ENCODE measurements at regions not wholly inside any gene's neighbourhood (a gene's known extent, or its start where the extent isn't known, plus 50 kb on each side); places are given as distances from the start of the nearest gene placed in this dataset.
"Not testable (repeated sequence)": the region's sequence is repeated elsewhere in the genome, so short reads cannot be mapped to it uniquely, and the experiment has no call there.

DNA sequence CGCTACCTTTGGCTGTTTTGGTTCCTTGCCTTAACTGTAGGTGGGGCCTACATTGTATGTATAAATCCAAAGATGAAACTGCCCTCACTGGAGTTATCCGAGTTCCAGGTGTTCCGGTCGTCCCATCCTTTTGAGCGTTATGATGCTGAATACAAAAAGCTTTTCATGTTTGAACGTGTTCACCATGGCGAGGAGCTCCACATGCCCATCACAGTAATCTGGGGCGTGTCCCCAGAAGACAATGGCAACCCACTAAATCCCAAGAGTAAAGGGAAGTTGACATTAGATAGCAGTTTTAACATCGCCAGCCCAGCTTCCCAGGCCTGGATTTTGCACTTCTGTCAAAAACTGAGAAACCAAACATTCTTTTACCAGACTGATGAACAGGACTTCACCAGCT is 139.5 kb downstream of the TLR5 start:
- no peak for DNase-seq

DNA sequence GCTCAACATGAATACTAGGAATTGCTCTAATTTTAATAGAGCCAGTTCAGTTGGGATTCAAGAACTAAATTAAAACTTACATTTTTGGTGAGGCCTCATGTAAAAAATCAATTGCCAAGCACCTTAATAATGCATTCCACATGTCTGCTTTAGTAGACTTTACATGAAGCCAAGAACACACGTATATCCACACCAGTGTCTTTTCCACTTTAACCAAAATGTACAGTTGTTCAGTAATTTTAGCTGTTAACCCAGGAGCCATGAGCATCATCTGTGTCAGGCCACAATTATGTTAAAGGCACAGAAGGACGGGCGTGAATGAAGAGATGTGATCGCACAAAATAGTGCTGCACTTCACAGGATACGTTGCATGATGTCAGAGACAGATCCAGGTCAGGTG is 136.7 kb downstream of the TLR5 start:
- DNase-seq, result no peak

DNA sequence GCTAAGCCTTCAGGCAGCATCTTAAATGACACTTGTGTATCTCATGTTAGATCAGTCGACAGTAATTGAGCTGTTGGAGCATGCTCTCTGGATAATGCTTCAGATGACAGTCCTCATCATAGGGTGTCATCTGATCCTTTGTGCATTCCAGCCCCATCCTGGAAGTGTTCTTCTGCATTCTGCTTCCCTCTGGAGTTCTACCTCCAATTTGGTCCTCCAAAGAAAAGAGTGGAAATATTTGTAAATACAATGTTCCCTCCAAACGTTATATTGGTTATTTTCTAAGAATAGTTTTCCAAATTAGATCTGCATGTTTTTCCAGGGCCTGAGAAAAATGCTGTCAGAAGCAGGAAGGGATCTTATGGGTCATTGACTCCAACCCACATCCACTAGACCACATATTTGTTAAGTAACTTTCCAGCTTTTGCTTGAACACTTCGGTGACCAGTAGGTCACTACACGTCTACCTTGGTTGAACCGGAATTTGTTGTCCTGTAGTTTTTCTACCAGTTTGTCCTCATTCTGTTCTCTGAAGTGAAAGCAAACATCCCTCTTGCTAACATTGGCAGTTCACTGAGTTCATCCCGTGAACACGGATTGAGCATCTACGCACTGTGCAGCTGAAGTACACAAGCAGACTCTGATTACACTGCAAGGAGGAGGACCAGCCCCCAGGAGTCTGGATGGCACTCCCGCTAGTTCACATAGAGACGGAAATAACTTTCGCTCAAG is 136.0 kb downstream of the TLR5 start:
- no peak for DNase-seq

DNA sequence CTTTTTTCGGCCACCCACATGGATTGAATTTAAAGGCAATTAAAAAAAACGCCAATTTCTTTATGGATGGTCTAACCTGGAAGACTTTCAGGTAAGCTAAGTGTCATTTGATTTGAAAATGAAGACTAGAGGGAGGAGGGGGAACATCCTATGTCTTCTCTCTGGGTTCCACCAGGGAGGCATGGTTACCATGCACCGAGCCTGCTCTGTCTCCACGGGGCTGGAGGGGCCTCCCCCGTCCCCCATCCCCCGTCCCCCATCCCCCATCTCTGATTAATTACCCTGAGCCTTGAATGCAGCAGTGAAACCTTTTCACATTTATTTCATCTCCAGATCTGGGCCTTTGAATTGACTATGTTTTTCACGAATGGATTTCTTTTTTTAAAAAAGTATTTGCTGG is 135.1 kb downstream of the TLR5 start:
- DNase-seq, result no peak

DNA sequence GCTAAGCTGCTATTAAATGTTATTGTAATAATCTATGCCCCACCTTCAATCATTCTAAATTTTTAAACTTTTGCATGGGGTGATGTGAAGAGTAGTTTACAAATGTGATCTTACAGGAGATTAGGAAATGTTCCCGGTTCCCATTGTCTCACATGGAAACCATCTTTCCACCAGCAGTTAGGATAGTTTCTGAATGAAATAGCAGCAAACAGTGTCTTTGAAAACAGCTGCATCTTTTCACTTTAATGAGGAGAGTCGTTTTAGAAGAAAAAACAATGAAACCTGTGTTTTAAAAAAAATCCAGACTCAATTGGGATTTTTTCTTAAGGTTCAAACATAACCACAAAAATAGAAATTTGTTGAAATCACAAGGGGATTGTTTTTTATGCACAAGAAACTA is 134.2 kb downstream of the TLR5 start:
- no peak for DNase-seq

DNA sequence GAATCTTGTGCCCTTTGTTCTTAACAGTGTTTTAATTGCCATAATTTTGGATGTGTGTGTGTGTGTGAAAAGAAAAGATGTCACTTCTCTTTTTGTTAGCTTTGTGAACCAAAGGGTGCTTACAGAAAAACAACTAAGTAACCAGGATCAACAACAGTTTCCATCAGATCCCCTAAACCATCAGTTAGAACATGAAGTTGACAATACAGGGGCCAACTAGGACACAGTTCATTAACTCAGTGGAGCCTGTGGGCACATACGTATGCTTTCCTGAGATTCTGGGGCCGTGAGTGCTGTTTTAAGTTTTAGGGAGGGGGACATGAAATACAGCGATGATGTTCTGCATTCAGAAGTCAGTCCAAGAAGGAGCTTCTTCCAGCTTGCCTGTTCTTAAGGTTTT is 133.6 kb downstream of the TLR5 start:
- DNase-seq, result no peak

DNA sequence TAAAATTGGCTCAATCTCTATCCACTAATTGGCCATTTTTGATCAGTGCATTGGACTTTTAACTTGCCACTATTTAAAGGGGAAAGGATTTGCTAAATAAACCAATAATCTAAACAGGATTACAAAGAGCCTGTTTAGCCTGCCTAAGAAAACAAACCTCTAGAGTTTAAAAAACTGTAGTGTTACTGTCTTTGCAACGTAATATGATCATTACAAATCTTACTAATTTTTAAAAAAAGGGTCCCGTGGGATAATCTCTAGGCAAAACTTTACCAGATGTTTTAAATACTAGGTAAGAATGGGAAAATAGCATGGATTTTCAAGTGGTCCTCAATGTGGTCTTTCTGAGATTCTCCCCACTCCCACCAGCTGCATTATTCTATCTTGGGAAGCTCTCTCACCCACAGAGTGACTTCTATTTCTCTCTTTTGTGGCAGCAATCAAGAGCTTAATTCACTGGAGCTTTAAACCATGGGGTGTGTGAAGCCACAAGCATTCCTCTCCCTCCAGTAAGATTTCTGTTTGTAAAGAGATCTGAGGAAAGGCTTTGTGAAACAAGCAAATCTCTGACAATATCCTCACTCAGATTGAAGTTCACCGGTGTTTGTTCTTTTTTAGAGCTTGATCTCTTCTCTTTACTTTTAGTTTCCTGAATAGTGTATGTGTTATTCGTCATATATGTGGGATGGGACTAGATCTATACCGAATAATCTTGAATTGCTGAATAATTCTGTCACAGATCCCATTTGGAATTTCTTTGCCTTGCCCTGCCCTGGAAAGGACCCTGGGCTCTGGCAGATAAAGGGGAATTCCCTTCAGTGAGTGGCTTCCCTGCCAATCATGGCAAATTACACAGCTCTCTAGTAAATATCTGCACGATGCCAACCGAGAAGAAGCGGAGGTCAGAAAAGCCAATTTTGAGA is 132.2 kb downstream of the TLR5 start:
- no peak for DNase-seq

DNA sequence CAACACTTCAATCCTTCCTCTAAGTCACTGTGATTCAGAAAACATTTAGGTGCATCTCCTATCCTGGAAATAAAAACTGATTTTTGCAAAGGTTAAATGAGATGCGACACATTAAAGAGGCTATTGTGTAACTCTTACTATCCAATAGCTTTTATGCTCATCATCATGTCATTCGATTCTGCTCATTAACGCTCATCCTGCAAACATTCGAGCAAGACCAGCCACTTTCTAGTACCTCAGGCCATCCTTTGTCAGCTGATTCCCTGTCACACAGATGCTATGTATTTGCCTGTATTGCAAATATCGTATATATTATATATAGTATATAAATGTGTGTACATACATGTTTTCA is 131.6 kb downstream of the TLR5 start:
- DNase-seq, result no peak

DNA sequence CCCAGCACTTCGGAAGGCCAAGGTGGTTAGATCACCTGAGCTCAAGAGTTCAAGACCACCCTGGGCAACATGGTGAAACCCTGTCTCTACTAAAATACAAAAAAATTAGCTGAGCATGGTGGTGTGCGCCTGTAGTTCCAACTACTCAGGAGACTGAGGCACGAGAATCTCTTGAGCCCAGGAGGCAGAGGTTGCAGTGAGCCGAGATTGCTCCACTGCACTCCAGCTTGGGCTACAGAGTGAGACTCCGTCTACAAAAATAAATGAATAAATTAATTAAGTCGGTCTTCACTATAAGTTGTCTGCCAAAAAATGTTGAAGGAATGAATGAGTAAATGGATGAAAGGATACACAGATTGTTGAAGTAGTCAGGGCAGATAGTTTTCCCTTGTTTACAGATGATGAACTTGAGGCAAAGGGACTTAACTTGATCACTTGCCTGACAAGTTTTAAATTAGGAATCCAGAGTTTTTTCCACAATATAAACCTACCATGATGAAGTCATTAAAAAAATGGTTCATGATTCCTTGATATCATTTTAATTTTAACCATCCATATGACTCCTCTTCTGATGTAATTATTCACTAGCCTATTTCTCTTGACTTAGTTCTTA is 130.8 kb downstream of the TLR5 start:
- DNase-seq, result no peak

DNA sequence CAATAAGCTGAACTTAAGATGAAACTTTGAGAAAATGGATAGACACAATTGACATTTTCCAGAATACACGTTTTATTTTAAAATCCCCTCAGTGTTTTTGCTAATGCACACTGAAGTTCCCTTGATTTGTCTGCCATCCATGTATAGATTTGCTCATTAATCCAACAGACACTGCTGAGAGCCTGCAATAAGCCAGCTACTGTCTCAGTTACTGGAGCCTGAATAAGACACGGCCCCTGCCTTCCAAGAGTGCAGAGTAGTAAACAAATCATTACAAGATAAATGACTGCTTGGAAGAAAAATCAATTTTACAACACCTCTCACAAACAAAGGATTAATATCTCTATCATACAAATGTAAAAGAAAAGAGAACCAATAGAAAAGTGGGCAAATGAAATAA is 130.1 kb downstream of the TLR5 start:
- no peak for DNase-seq

DNA sequence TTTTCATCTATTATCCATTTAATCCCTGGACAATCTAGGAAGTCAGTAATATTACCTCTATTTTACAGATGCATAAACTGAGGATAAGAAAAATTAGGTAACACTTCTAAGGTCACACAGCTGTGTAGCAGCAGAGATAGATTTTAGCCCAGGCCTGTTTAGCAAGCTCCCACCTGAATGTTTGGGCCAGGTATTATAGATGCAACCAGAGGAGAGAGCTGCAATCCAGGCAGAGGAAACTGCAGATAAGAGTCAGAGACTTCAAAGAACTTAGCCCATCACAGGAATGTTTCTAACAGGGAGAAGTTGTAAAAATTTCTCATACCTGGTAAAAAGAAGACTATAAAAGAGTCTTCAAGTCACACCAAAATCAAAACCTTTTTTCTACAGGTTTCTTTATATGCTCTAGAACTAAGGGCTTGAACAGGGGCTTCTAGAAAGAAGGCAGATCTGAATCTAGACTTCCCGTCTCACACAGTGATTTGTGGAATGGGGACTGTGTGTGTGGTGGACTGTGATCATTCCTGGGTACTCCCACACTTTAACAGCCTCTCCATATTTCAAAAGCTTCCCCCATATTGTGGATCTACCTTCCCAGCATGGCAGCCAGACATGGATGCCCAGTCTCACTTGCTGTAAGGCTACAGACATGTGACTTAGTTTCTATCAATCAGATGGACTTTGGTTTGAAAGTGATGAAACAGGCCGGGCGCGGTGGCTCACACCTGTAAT is 128.7 kb downstream of the TLR5 start:
- DNase-seq, result no peak

DNA sequence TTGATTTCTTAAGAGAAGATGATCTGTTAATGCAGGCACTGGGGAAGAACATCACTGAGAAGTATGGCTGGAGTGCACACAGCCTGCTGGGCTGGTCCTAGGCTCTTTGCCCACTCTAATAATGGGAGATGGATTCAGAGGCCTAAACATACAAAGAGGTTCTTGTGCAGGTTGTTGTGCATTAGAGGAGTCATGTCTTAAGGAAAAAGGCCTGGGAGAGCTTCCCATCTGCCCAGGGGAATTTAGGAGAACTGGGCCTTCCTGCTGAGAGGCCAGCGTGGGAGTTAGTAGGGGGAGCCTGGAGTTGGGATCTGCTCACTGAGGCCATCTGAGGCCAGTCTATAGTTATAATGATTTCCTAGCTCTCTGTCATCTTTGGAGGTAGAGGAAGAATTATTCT is 126.7 kb downstream of the TLR5 start:
- no peak for DNase-seq

DNA sequence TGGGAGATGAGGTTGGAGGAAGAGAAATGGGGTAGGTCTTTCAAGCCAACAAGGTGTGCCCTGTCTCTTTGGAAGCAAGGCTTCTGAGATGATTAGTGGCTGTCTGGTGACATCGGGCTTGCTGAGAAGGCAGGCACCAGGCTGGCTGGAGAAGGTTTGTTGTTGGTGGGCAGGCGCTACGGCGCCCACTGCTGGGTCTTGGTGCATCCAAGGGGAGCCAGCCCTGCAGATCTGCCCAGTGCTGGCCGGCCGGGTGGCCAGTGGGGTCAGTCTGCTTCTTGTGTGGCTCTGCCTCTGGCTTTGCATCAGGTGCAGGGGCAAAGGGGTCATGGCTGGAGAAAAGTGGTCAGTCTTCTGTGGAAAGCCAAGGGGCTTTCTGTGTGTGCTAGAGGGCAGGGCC is 126.2 kb downstream of the TLR5 start:
- no peak for DNase-seq

DNA sequence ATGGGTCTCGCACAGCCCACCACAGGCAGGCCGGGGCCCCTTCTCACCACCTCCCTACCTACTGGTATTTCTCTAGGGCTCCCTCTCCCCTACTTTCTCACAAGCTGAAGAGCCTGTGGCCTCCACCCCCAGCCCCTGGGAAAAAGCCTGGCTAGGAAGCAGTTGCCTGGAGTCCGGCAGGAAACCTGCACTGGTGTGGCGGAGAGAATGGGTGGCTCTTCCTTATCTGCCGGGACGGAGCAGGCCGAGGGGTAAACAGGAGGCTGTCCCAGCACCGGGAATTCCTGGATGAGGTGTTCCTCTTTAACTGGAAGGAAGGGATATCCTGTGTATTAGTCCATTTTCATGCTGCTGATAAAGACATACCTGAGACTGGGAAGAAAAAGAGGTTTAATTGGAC is 125.8 kb downstream of the TLR5 start:
- no peak for DNase-seq

DNA sequence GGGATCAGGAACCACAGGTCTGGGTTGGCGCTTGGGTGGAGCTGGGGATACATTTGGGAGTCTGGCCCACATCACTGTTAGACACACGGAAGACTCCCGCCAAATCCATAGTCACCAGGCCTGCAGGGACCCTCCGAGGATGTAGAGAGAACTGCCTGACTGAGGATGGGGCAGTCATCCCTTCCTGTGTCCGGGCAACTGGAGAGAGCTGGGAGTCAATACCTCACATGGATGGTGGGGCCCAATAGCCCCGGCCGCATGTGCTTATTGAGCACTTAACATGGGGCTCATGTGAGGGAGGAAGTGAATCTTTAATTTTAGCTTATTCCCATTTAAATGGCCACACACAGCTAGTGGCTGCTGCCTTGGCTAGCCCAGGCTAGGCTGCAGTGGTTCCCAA is 124.5 kb downstream of the TLR5 start:
- DNase-seq, result no peak

DNA sequence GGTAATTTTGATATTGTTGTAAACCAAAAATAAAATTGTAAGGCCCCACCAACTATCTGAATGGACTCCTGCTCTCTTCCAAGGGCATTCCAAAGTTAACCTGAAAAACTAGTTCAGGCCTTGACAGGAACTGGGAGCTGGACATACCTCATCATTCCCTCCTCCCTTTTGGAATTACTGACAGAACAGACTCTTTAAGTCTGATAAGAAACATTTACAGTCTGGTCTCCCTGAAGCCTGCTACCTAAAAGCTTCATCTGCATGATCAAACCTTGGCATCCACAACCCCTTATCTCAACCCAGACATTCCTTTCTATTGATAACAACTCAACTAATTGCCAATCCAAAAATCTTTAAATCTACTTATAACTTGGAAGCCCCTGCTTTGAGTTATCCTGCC is 123.8 kb downstream of the TLR5 start:
- no peak for DNase-seq

DNA sequence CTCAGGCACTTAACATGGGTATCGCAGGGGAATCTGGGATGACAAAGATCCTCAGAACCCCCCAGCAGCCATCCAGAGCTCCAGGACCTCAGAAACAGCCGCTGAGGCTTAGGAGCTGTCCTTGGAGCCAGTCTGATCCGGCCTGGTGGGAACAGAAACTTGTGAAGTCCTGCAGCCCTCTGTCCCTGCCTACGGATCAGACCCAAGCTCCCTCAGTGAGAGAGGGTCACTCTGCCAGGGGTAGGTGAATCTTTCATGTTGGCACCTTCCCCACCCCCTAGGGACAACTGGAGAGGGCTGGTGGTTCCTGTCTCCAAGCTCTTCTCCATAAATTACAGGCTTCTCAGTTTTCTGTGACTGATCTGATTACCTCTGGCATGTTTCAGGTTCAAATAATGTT is 122.3 kb downstream of the TLR5 start:
- DNase-seq, result no peak

DNA sequence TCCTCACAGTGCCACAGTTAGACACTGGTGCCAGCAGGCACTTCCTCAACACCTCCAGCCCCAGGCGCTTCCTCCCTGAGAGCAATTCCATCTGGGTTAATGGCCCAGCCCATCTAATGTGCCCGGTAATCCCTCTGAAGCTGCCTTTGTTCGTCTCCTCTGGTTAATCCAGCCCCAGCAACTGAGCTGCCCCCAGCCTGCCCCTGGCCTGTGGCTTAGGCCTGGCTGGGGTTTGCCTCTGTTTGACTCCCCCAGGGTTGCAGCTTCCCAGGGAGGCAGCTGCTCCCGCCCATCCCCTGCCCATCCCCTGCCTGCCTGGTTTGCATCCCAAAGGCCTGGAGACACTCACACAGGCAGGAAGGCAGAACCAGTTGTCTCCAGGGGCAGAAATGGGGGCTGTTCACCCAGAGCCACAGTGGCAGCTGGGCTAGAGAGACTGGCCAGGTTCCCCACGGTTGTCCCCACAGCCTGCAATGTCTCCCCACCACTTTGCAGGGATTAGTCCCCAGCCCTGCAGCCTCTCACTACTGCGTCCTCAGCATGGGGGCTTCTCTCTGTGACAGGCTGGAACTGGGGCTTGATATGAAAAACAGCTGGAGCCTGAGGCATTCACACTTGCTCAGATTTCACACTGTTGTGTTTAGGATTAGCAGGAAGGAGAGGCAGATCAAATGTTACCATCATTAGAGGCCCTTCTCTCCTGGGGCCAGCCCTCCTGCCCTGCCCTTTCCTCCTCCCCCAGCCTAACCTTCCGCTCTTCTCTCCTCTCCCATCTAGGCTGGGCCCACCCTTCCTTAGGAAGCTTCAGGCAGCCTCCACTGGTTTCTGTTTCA is 120.2 kb downstream of the TLR5 start:
- no peak for DNase-seq

DNA sequence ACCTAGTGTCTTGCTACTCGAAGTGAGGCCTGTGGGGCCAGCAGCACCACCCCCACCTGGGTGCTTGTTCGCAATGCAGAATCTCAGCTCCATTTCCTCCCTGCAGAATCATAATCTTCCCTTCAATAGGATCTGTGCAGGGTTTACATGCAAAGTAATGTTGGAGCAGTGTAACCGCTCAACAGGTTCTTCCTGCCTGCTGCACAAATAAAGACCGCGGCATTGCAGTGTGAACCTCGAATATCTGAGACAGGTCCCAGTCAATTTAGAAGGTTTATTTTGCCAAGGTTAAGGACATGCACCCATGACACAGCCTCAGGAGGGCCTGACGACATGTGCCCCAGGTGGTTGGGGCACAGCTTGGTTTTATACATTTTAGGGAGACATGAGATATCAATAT is 119.2 kb downstream of the TLR5 start:
- no peak for DNase-seq

DNA sequence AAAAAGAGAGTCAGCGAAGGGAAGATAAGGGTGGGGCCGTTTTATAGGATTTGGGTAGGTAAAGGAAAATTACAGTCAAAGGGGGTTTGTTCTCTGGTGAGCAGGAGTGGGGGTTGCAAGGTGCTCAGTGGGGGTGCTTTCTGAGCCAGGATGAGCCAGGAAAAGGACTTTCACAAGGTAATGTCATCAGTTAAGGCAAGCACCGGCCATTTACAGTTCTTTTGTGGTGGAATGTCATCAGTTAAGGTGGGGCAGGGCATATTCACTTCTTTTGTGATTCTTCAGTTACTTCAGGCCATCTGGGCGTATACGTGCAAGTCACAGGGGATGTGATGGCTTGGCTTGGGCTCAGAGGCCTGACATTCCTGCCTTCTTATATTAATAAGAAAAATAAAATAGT is 118.6 kb downstream of the TLR5 start:
- not testable (repeated sequence) for DNase-seq

DNA sequence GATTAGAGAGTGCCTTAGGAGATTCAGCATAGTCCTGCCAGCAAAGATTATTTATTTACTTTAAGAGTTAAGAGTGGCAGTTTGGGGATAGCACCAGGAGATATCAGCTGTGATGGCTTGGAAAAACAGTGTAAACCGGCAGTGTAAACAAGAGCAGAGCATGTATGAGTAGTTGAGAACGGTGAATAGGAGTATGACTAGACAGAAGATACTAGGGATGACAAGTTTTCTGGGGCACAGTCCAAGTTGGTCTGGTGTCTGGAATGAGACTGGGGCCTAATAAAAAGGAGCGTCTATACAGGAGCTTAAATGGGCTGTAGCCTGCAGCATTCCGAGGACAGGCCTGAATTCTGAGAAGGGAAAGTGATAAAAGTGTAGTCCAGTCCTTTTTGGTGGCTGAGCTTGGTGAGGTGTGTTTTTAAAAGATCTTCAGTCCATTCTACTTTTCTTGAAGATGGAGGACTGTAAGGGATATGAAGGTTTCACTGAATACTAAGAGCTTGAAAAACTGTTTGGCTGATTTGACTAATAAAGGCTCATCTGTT is 117.8 kb downstream of the TLR5 start:
- not testable (repeated sequence) for DNase-seq

DNA sequence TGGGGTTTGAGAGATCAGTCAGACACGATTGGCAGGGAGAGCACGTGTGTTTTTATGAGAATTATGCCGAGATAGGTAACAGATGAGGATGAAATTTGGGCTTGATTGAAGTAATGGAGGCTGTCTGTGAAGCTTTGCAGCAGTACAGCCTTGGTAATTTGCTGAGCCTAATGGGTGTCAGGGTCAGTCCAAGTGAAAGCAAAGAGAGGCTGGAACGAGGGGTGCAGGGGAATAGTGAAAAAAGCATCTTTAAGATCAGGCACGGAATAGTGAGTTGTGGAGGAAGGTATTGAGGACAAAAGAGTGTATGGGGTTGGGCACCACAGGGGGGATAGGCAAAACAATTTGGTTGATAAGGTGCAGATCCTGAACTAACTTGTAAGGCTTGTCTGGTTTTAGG is 116.4 kb downstream of the TLR5 start:
- DNase-seq, result not testable (repeated sequence)

Measured in NCI-H774 (cell line).